Esophagus squamous epithelium (tissue), 4 donors: ENCODE measurements at regions not wholly inside any gene's neighbourhood (a gene's known extent, or its start where the extent isn't known, plus 50 kb on each side); places are given as distances from the start of the nearest gene placed in this dataset.
A peak's percentile ranks its signal among the peaks of the same experiment; 100 is the strongest.

Experiments
- CTCF ChIP-seq, 6 experiments: fragments of 450-650 bp in 4 of 6; fragments of 200-600 bp in 2 of 6; sonication (generic) in 2 of 6; IDR thresholded peaks; one replicate each; pipeline ENCODE4 v1.5.1; 2016 to 2019; ENCODE audit warnings: antibody characterized with exemption in 6 of 6, mild to moderate bottlenecking in 4 of 6, moderate library complexity in 4 of 6
- POLR2A ChIP-seq, 4 donors: fragments of 450-650 bp; IDR thresholded peaks; one replicate each; pipeline ENCODE4 v1.6.1; 2017; ENCODE audit warnings: antibody characterized with exemption in 4 of 4, mild to moderate bottlenecking in 4 of 4, moderate library complexity in 3 of 4

DNA sequence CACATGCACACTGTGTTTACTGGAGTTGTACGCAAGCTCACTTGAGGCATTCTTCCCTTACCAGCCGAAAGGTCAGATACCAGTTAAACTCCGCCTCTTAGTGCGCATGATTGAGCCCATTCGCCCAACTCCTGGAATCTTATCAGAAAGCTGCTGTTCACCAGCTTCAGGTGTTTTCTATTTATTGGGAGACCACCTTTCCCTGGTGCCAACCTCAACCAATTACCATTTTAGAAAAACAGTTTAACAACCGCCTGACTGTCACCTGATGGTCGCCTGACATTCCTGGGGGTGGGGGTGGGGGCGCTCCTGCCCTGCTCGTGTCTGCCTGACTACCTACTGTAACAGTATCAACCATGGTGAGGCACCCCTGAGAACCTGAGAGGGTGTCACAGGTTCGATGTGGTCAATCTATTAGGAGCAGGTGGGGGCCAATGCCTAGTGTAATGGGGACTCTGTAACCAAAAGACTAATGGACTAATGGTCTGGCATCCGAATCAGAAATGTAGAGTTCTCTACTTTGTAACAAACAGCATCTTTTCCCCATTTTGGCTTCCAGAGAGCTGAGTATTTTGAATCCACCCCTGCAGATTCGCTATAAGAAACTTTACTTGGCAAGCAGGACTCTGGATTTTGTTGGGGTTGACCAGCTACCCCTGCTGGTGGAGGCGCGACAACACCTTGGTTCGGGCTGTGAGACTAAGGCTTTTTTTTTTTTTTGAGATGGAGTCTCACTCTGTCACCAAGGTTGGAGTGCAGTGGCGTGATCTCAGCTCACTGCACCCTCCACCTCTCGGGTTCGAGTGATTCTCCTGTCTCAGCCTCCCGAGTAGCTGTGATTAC is 58.2 kb upstream of the ZNF157 start:
- peak in 5 of 6 experiments; percentile 15 to 52 (median 36) for TF ChIP-seq CTCF (IDR thresholded peaks at IDR 0.05)
- TF ChIP-seq POLR2A (IDR thresholded peaks at IDR 0.05) = no peak
